ENCODE measurements at regions not wholly inside any gene's neighbourhood (a gene's known extent, or its start where the extent isn't known, plus 50 kb on each side); places are given as distances from the start of the nearest gene placed in this dataset.

DNA sequence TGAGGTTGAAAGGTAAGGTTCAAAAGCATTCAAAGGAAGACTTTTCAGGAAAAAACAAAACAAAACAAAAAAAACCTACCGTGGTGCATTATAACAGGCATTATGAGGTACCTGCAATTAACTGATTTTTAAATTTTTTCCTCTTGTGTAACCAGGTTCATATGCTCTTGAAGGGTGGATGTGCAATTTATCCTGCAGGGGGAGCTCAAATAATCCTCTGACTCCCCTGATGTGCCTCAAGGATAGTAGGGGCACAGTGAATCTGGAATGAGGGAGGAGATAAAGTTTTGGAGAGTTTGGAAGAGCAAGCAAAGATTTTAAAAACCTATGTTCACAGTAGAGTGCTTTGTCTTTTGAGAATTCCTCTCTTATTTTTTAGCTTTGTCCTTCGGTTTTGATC lies 1349.4 kb downstream of the CDH8 start:
- DNase-seq (ENCODE audit: low spot score) = no peak
- no peak for TF ChIP-seq RAD21 (IDR thresholded peaks at IDR 0.05)
- H3K27me3 ChIP-seq (ENCODE audit: control insufficient read depth in 4 of 4, insufficient read depth in 4 of 4, low read length in 3 of 4) = no peaks in the 10 kb centered on the region
- H3K9ac ChIP-seq (ENCODE audit: low read depth in 1 of 2, low read length in 2 of 2) = no peak overlapping the region
- H3K4me1 ChIP-seq (ENCODE audit: control insufficient read depth in 4 of 4, insufficient read depth in 4 of 4, low read length in 3 of 4) = no peaks in the 10 kb centered on the region
- peaks cover 0 to 2% (median 0%) of the 10 kb centered on the region in 4 donors for H3K9me3 ChIP-seq (ENCODE audit: control insufficient read depth in 4 of 4, low read length in 3 of 4)
- WGBS = 70% methylated on average over 2 of the region's 2 CpGs
- no peak overlapping the region for H3K4me3 ChIP-seq (ENCODE audit: low read depth in 1 of 3, low read length in 3 of 3)
- no peaks in the 10 kb centered on the region for H3K36me3 ChIP-seq (ENCODE audit: control insufficient read depth in 4 of 4, insufficient read depth in 3 of 4, low read depth in 1 of 4, low read length in 3 of 4)
- H3K27ac ChIP-seq (ENCODE audit: low read depth in 1 of 2, low read length in 2 of 2) = no peak overlapping the region

DNA sequence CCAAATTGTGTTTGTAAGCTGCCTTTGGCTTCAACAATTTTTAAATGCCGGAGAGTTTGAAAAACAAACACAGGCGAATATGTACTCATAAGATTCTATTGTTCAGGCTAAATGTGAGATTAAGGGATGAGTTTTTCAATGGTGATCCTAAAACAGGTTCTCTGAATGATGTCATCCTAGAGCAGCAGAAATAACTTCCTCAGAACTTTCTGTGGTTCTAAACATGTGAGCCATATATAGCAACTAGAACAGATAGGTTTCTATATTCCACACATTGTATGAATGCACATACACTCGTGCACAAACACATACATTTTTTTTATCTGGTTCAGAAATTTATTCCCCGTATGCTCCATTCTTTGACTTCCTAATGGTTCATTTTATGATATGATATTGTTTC lies 1352.2 kb downstream of the CDH8 start:
- H3K9ac ChIP-seq (ENCODE audit: low read depth in 1 of 2, low read length in 2 of 2) = no peak overlapping the region
- DNase-seq (ENCODE audit: low spot score) = no peak
- TF ChIP-seq HNF4A (conservative IDR thresholded peaks at IDR 0.05) = no peak
- TF ChIP-seq TAF1 (conservative IDR thresholded peaks at IDR 0.05) = no peak
- no peak for TF ChIP-seq FOXA1 (IDR thresholded peaks at IDR 0.05)
- TF ChIP-seq, protein P1, sequence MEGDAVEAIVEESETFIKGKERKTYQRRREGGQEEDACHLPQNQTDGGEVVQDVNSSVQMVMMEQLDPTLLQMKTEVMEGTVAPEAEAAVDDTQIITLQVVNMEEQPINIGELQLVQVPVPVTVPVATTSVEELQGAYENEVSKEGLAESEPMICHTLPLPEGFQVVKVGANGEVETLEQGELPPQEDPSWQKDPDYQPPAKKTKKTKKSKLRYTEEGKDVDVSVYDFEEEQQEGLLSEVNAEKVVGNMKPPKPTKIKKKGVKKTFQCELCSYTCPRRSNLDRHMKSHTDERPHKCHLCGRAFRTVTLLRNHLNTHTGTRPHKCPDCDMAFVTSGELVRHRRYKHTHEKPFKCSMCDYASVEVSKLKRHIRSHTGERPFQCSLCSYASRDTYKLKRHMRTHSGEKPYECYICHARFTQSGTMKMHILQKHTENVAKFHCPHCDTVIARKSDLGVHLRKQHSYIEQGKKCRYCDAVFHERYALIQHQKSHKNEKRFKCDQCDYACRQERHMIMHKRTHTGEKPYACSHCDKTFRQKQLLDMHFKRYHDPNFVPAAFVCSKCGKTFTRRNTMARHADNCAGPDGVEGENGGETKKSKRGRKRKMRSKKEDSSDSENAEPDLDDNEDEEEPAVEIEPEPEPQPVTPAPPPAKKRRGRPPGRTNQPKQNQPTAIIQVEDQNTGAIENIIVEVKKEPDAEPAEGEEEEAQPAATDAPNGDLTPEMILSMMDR (IDR thresholded peaks at IDR 0.05; ENCODE audit: low read depth, low read length, missing input control) = no peak
- TF ChIP-seq FOXA2 (IDR thresholded peaks at IDR 0.05) = no peak
- no peak for TF ChIP-seq YY1 (IDR thresholded peaks at IDR 0.05)
- TF ChIP-seq, protein P2, sequence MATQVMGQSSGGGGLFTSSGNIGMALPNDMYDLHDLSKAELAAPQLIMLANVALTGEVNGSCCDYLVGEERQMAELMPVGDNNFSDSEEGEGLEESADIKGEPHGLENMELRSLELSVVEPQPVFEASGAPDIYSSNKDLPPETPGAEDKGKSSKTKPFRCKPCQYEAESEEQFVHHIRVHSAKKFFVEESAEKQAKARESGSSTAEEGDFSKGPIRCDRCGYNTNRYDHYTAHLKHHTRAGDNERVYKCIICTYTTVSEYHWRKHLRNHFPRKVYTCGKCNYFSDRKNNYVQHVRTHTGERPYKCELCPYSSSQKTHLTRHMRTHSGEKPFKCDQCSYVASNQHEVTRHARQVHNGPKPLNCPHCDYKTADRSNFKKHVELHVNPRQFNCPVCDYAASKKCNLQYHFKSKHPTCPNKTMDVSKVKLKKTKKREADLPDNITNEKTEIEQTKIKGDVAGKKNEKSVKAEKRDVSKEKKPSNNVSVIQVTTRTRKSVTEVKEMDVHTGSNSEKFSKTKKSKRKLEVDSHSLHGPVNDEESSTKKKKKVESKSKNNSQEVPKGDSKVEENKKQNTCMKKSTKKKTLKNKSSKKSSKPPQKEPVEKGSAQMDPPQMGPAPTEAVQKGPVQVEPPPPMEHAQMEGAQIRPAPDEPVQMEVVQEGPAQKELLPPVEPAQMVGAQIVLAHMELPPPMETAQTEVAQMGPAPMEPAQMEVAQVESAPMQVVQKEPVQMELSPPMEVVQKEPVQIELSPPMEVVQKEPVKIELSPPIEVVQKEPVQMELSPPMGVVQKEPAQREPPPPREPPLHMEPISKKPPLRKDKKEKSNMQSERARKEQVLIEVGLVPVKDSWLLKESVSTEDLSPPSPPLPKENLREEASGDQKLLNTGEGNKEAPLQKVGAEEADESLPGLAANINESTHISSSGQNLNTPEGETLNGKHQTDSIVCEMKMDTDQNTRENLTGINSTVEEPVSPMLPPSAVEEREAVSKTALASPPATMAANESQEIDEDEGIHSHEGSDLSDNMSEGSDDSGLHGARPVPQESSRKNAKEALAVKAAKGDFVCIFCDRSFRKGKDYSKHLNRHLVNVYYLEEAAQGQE (IDR thresholded peaks at IDR 0.05) = no peak
- no peak for TF ChIP-seq JUND (IDR thresholded peaks at IDR 0.05)
- no peak for TF ChIP-seq HNF4G (IDR thresholded peaks at IDR 0.05)
- H3K9me3 ChIP-seq (ENCODE audit: control insufficient read depth in 4 of 4, low read length in 3 of 4) = peaks cover 0 to under 1% (median 0%) of the 10 kb centered on the region in 4 donors
- H3K4me3 ChIP-seq (ENCODE audit: low read depth in 1 of 3, low read length in 3 of 3) = no peak overlapping the region
- H3K27ac ChIP-seq (ENCODE audit: low read depth in 1 of 2, low read length in 2 of 2) = no peak overlapping the region
- H3K36me3 ChIP-seq (ENCODE audit: control insufficient read depth in 4 of 4, insufficient read depth in 3 of 4, low read depth in 1 of 4, low read length in 3 of 4) = no peaks in the 10 kb centered on the region
- 31% methylated on average over 4 of the region's 4 CpGs for WGBS
- H3K27me3 ChIP-seq (ENCODE audit: control insufficient read depth in 4 of 4, insufficient read depth in 4 of 4, low read length in 3 of 4) = no peaks in the 10 kb centered on the region
- no peaks in the 10 kb centered on the region for H3K4me1 ChIP-seq (ENCODE audit: control insufficient read depth in 4 of 4, insufficient read depth in 4 of 4, low read length in 3 of 4)

DNA sequence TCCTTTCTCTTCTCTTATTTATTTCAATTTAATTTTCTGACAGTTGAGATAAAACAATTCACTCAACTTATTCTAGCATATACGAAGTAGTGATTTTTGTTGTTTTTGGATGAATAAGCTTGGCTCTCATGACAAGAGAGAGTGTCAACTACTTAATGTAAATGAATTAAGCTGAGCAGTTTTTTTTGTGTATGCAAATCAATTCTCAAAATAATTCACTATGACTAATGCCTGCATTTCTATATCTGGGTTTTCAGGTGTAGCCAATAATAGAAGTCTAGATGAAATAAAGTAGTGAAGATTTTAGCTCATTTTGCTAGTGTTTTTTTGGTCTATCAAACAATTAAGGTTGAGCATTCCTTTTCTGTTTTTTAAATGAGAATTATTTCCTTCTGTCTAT lies 1354.0 kb downstream of the CDH8 start:
- WGBS = 66% methylated on average over 1 of the region's 1 CpG
- no peak for DNase-seq (ENCODE audit: low spot score)
- no peak overlapping the region for H3K27ac ChIP-seq (ENCODE audit: low read depth in 1 of 2, low read length in 2 of 2)
- H3K4me1 ChIP-seq (ENCODE audit: control insufficient read depth in 4 of 4, insufficient read depth in 4 of 4, low read length in 3 of 4) = no peaks in the 10 kb centered on the region
- TF ChIP-seq RXRA (IDR thresholded peaks at IDR 0.05) = no peak
- TF ChIP-seq SP1 (IDR thresholded peaks at IDR 0.05) = no peak
- TF ChIP-seq JUND (IDR thresholded peaks at IDR 0.05) = no peak
- no peak for TF ChIP-seq HNF4A (conservative IDR thresholded peaks at IDR 0.05)
- TF ChIP-seq, protein P2 (IDR thresholded peaks at IDR 0.05) = no peak
- no peak for TF ChIP-seq FOXA1 (IDR thresholded peaks at IDR 0.05)
- TF ChIP-seq, protein P1 (IDR thresholded peaks at IDR 0.05; ENCODE audit: low read depth, low read length, missing input control) = no peak
- TF ChIP-seq, protein P3, sequence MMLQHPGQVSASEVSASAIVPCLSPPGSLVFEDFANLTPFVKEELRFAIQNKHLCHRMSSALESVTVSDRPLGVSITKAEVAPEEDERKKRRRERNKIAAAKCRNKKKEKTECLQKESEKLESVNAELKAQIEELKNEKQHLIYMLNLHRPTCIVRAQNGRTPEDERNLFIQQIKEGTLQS (IDR thresholded peaks at IDR 0.05) = no peak
- TF ChIP-seq HNF4G (IDR thresholded peaks at IDR 0.05) = no peak
- no peak for TF ChIP-seq FOXA2 (IDR thresholded peaks at IDR 0.05)
- TF ChIP-seq, protein P4, sequence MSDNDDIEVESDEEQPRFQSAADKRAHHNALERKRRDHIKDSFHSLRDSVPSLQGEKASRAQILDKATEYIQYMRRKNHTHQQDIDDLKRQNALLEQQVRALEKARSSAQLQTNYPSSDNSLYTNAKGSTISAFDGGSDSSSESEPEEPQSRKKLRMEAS (IDR thresholded peaks at IDR 0.05) = no peak
- no peak for TF ChIP-seq RAD21 (IDR thresholded peaks at IDR 0.05)
- no peaks in the 10 kb centered on the region for H3K36me3 ChIP-seq (ENCODE audit: control insufficient read depth in 4 of 4, insufficient read depth in 3 of 4, low read depth in 1 of 4, low read length in 3 of 4)
- no peaks in the 10 kb centered on the region for H3K9me3 ChIP-seq (ENCODE audit: control insufficient read depth in 4 of 4, low read length in 3 of 4)
- H3K27me3 ChIP-seq (ENCODE audit: control insufficient read depth in 4 of 4, insufficient read depth in 4 of 4, low read length in 3 of 4) = no peaks in the 10 kb centered on the region
- no peak overlapping the region for H3K4me3 ChIP-seq (ENCODE audit: low read depth in 1 of 3, low read length in 3 of 3)
- no peak overlapping the region for H3K9ac ChIP-seq (ENCODE audit: low read depth in 1 of 2, low read length in 2 of 2)

Measured in liver (tissue), 8 donors.